ENCODE measurements at regions not wholly inside any gene's neighbourhood (a gene's known extent, or its start where the extent isn't known, plus 50 kb on each side); places are given as distances from the start of the nearest gene placed in this dataset.

DNA sequence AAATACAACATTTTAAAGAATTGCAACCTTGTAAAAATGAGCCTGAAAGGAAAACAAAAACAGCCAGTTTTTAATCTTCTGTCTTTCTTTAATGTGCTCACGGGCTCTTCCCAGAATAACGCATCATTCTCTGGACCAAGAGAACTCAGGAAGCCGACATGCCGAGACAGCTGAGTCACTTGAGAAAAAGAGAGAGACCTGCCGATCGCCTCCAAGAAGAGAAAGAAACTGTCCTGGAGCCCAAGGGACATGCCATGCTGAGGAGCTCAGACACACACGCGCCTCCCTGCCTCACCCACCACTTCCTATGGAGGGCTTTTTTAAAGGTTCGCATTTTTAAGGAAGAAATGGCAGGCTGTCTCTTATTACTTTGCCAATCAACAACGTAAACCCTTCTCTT, 176.4 kb downstream of the ZNF281 start:
- H3K4me1 ChIP-seq (ENCODE audit: control insufficient read depth, insufficient read depth, low read length): no peaks in the 10 kb centered on the region
- no peak overlapping the region for H3K9ac ChIP-seq (ENCODE audit: low read length in 2 of 2)
- no peaks in the 10 kb centered on the region for H3K36me3 ChIP-seq (ENCODE audit: control insufficient read depth in 2 of 2, insufficient read depth in 2 of 2, low read length in 2 of 2)
- H3K27me3 ChIP-seq (ENCODE audit: control insufficient read depth in 1 of 2, insufficient read depth in 2 of 2, low read length in 2 of 2): no peaks in the 10 kb centered on the region
- no peak overlapping the region for H3K4me3 ChIP-seq (ENCODE audit: low read length in 2 of 2)
- H3K9me3 ChIP-seq (ENCODE audit: control insufficient read depth in 2 of 2, low read length in 2 of 2): no peaks in the 10 kb centered on the region
- no peak overlapping the region for H3K27ac ChIP-seq (ENCODE audit: low read length)

GRCh38 chr1:200231787-200232231, 178.0 kb downstream of the ZNF281 start:
- H3K27me3 ChIP-seq (ENCODE audit: control insufficient read depth in 1 of 2, insufficient read depth in 2 of 2, low read length in 2 of 2): no peaks in the 10 kb centered on the region
- no peaks in the 10 kb centered on the region for H3K4me1 ChIP-seq (ENCODE audit: control insufficient read depth, insufficient read depth, low read length)
- H3K9me3 ChIP-seq (ENCODE audit: control insufficient read depth in 2 of 2, low read length in 2 of 2): no peaks in the 10 kb centered on the region
- no peak overlapping the region for H3K4me3 ChIP-seq (ENCODE audit: low read length in 2 of 2)
- H3K9ac ChIP-seq (ENCODE audit: low read length in 2 of 2): no peak overlapping the region
- H3K27ac ChIP-seq (ENCODE audit: low read length): no peak overlapping the region
- H3K36me3 ChIP-seq (ENCODE audit: control insufficient read depth in 2 of 2, insufficient read depth in 2 of 2, low read length in 2 of 2): no peaks in the 10 kb centered on the region

DNA sequence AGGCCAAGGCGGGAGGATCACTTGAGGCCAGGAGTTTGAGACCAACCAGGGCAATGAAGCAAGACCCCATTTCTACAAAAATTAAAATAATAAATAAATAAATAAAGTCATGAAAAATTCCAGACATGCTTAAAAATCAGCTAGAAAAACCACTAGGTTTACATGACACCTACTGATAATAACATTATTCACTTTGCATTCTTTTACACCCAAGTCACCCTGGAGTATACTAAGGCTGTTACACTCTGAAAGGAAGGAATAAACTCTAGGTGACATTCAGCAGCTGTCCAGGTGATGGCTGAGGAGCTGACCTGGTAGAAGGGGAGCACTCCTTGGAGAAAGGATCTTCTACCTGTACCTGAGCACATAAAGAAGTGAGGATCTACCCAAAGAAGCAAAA, 179.2 kb downstream of the ZNF281 start:
- Histone ChIP-seq H3K9ac (ENCODE audit: low read length in 2 of 2) (no peak overlapping the region), H3K27ac (ENCODE audit: low read length) (no peak overlapping the region), H3K36me3 (ENCODE audit: control insufficient read depth in 2 of 2, insufficient read depth in 2 of 2, low read length in 2 of 2) (no peaks in the 10 kb centered on the region), H3K4me3 (ENCODE audit: low read length in 2 of 2) (no peak overlapping the region), H3K4me1 (ENCODE audit: control insufficient read depth, insufficient read depth, low read length) (no peaks in the 10 kb centered on the region), H3K27me3 (ENCODE audit: control insufficient read depth in 1 of 2, insufficient read depth in 2 of 2, low read length in 2 of 2) (no peaks in the 10 kb centered on the region), H3K9me3 (ENCODE audit: control insufficient read depth in 2 of 2, low read length in 2 of 2) (no peaks in the 10 kb centered on the region)

DNA sequence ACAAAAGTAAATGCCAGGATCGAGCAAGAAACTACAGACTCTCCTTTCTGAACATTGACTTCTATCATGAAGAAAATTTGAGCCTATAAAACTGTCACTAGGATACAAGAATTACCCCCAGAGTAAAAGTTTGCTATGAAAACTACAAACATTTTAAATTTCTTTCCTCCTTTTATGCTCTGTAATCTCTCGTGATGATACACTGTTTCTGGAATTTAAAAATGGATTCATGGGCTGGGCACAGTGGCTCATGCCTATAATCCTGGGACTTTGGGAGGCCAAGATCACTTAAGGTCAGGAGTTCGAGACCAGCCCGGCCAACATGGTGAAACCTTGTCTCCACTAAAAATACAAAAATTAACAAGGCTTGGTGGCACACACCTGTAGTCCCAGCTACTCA, 181.3 kb downstream of the ZNF281 start:
- H3K9me3 ChIP-seq (ENCODE audit: control insufficient read depth in 2 of 2, low read length in 2 of 2): no peaks in the 10 kb centered on the region
- H3K27me3 ChIP-seq (ENCODE audit: control insufficient read depth in 1 of 2, insufficient read depth in 2 of 2, low read length in 2 of 2): no peaks in the 10 kb centered on the region
- no peaks in the 10 kb centered on the region for H3K36me3 ChIP-seq (ENCODE audit: control insufficient read depth in 2 of 2, insufficient read depth in 2 of 2, low read length in 2 of 2)
- H3K27ac ChIP-seq (ENCODE audit: low read length): no peak overlapping the region
- no peak overlapping the region for H3K4me3 ChIP-seq (ENCODE audit: low read length in 2 of 2)
- no peak overlapping the region for H3K9ac ChIP-seq (ENCODE audit: low read length in 2 of 2)
- no peaks in the 10 kb centered on the region for H3K4me1 ChIP-seq (ENCODE audit: control insufficient read depth, insufficient read depth, low read length)

GRCh38 chr1:200228081-200228480, 181.8 kb downstream of the ZNF281 start:
- no peaks in the 10 kb centered on the region for H3K4me1 ChIP-seq (ENCODE audit: control insufficient read depth, insufficient read depth, low read length)
- no peak overlapping the region for H3K9ac ChIP-seq (ENCODE audit: low read length in 2 of 2)
- H3K36me3 ChIP-seq (ENCODE audit: control insufficient read depth in 2 of 2, insufficient read depth in 2 of 2, low read length in 2 of 2): no peaks in the 10 kb centered on the region
- no peaks in the 10 kb centered on the region for H3K9me3 ChIP-seq (ENCODE audit: control insufficient read depth in 2 of 2, low read length in 2 of 2)
- H3K4me3 ChIP-seq (ENCODE audit: low read length in 2 of 2): no peak overlapping the region
- no peak overlapping the region for H3K27ac ChIP-seq (ENCODE audit: low read length)
- no peaks in the 10 kb centered on the region for H3K27me3 ChIP-seq (ENCODE audit: control insufficient read depth in 1 of 2, insufficient read depth in 2 of 2, low read length in 2 of 2)
